Astrocyte (in vitro differentiated cells and primary cell): ENCODE measurements at regions not wholly inside any gene's neighbourhood (a gene's known extent, or its start where the extent isn't known, plus 50 kb on each side); places are given as distances from the start of the nearest gene placed in this dataset.
"Not testable (repeated sequence)": the region's sequence is repeated elsewhere in the genome, so short reads cannot be mapped to it uniquely, and the experiment has no call there.

ENCODE experiments used
- CTCF ChIP-seq: IDR thresholded peaks from 2 replicates; pipeline ENCODE4 v1.5.1; 2011; ENCODE audit warnings: low read depth, mild to moderate bottlenecking, inconsistent platforms, low read length, moderate library complexity; ENCODE audit not compliant: insufficient read depth
- EZH2 ChIP-seq: IDR thresholded peaks from 2 replicates; pipeline ENCODE4 v1.6.1; 2012; ENCODE audit warnings: mild to moderate bottlenecking, low read length, inconsistent platforms; ENCODE audit not compliant: insufficient read depth

GRCh38 chr17:20381358-20382300 lies 85.7 kb downstream of the LGALS9B start:
- peak; percentile 32 for TF ChIP-seq CTCF
- not testable (repeated sequence) for TF ChIP-seq EZH2
